NCI-H2107 treated with DMSO at 0.1 percent for 48 hours (cell line): ENCODE measurements at regions not wholly inside any gene's neighbourhood (a gene's known extent, or its start where the extent isn't known, plus 50 kb on each side); places are given as distances from the start of the nearest gene placed in this dataset.
A peak's percentile ranks its signal among the peaks of the same experiment; 100 is the strongest.

Source experiments
- DNase-seq: peaks from one replicate; lab custom pipeline; 2025; ENCODE audit not compliant: unreplicated experiment; lab: John Stamatoyannopoulos, UW

DNA sequence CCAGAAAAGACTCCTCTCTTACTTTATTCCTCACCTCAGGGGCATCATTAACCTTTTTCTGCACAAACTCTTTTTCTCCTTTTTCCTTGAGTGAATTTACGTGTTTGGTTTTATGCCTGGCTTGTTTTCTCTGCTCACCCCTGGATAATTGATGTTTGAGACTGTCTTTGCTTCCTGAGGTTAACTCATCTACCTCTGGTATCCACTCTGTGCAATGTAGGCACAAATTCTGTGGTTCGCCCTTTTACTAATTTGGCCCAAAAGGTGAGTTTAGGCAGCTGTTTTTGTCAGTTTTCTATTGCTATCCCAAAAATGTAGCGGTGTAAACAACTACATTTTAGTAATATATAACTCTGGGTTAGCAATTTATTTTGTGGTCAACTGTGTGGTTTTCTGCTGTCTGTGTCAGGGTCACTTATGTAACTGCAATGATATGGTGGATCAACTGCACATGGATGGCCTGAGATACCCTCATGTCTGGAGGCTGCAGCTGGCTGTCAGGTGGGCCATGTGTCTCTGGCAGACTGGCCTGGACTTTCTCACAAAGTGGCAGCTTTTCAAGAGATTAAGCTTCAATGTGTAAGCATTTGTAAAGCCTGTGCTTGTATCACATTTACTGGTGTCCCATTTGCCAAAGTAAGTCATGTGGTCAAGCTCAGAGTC, 329.7 kb downstream of the FSIP2 start:
- DNase-seq, result no peak

DNA sequence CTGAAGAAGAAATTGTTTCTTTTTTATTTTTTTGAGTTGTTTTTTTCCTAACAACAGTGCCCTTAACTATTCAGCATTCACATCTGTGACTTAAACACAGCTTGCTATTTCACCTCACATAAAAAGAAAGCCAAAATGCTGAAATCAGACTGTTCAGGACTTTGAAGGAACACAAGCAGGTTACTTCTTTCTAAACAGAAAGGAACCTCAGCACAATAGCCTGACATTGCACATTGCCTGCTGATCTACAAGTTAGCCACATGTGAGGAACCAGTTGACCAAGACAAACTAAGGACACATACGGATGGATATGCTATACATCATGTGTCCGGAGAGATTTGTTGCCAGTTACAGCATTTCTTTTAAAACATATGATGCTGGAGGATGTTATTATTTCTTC, 331.1 kb downstream of the FSIP2 start:
- no peak for DNase-seq

DNA sequence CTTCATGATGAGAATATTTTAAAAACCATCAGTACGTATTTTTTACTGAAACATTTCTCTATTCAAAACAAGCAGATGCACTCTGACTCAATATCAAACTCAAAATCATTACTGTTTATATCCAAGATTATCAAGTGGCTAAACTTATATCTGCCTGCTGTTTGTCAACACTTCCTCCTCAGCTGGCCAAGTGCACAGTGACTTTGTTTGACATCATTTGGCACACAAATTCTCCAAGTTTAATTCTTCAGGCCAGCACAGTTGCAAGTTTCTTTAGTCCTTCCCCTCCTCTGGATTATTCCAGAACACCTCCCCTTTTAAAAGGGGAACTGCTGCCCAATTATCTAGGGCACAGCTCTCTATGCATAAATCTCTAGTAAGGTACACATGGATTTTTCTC, 346.6 kb downstream of the FSIP2 start:
- no peak for DNase-seq

DNA sequence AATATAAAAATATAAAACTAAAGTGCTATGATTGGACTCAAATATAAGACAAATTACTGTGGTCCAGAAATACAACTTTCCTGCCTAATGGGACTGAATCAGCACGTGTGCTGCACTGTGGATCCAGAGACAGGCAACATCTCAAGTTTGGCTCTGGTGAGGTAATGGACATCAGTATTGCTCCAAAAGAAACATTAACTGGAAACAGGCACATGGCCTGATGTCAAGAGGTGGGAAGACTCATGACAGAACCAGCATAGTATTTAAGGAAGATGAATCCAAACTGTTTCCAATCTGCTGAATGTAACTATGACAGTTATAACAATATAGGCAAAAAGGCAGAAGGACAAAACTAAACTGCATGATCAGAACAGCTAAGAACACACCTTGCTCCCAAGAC, 354.6 kb downstream of the FSIP2 start:
- no peak for DNase-seq

DNA sequence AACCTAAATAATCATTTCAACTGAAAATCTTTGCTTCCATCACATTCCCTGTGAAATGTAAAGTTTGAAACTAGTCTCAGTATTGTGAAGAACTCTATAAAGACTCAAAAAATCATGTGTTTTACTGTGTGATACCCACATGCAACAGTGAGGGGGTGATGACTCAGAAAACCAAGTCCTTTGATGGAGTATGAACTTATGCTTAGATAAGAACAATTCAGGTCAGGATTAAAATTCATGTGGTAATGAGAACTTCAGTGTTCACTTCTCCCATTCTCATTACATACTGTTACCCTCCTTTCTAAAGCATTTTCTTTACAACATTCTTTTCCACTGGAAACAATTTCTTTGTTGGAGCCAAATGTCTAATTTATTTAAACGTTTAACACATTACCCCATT, 360.2 kb downstream of the FSIP2 start:
- no peak for DNase-seq

DNA sequence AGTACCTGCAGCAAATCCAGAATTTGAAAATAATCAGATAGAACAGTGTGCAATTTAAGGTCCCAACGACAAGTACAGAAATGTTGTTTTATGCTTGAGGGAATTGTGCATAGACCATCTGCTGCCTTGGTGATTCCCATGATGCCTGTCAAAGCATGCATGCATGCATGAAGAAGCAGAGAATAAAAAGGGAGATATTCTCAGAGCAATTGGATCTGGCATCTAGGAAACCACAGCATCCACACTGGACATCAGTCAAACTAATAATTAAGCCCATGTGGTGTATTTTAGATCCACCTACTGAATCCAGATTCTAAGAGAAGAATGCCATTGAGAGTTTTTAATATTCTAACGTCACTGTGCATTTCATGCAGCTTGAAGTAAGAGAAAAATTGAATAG, 361.2 kb downstream of the FSIP2 start:
- no peak for DNase-seq

DNA sequence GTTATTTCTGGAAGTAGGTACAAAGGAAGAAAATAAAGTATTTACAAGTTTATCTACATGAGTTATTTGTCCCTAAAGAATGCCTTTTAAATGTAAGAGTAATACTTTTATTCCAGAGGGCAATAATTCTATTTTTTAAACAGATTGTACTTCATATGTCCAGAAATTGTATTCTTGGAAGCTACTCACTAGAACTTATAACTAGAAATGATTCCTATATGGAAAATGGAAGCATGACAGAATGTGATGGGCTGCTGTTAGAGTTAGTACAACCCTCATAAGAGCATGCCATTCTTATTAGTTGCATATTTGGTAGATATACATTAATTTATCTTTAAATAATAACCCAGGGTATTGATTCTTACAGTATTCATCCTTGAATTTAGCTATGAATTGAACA, 362.0 kb downstream of the FSIP2 start:
- no peak for DNase-seq

GRCh38 chr2:186101616-186102015, 363.0 kb downstream of the FSIP2 start:
- DNase-seq, result no peak

- DNase-seq, result no peak
Observed at GRCh38 chr2:186103276-186103675, 364.7 kb downstream of the FSIP2 start.

DNA sequence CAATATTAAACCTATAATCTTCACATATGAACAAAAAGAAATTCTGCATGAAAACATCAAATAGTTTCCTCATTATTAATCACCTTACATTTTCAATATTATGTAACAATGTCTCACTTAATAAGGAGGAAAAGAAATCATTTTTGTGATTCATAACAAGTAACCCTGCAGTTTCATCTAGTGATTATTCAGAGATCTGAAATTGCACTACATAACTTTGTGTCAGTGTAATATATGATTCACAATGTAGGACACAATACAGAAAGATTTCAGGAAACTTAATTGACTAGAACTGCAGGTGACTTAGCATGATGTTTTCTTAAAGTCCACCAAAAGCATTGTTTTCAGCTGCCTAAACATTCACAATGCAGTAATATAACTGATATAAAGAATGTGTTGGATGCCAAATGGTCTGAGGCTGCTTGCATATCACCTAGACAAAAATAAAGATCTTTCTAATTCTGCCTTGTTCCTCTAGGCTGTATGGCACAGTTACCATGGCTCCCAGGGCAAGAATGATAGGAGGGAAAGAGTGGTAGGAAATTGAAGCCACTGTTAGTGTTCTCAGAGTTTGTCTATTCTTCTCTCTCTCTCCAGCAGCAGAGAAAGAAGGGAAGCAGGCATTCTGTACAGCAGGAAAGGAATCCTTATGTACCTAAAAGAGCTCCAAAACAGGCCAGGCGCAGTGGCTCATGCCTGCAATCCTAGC, 366.6 kb downstream of the FSIP2 start:
- DNase-seq, result no peak

DNA sequence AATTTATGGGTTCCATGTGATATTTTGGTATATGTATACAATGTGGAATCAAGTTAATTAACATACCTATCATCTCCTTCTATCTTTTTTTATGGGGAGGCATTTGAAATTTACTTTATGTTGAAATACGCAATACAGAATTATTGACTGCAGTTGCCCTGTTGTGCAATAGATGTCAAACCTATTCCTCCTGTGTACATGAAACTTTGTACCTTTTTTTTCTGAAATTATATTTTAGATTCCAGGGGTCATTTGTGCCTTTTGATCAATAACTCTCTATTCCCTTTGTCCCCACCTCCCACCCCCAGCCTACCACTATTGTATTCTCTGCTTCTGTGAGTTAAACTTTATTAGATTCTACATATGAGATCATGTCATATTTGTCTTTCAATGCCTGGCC, 369.9 kb downstream of the FSIP2 start:
- DNase-seq, result no peak

DNA sequence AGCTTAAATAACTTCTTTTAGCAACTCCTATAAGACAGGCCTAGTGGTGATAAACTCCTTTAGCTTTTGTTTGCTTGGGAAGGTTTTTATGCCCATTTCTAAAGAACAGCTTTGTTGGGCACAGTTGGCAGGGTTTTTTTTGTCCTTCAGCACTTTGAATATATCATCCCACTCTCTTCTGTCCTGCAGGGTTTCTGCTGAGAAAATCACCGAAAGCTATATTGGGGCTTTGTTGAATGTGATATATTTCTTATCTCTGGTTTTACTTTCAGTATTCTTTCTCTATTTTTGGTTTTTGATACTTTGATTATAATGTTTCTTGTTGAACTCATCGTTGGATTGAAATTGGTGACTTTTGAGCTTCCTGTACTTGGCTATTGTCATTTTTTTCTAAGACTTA, 372.8 kb upstream of the ZC3H15 start:
- no peak for DNase-seq

GRCh38 chr2:186125156-186125555, 360.9 kb upstream of the ZC3H15 start:
- DNase-seq, result no peak

DNA sequence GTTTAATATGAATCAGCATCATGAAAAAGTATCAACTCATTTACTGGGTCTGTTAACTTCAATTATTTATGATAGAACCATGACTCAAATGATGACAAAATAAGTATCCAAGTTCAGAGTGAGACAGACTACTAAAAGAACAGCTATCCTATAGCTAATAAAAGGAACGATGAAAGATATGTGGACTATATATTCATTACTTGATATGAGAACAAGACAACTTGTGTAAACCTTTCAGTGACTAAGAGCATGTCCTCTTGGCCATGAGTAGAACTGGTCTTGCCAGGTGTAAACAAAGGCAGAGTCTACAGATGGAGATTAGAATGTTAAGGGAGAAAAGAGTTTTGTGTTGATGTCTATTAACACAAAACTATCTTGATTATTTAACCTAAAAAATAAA, 360.4 kb upstream of the ZC3H15 start:
- no peak for DNase-seq

- DNase-seq, result no peak
Observed at GRCh38 chr2:186126181-186126580, 359.9 kb upstream of the ZC3H15 start.

- peak; percentile 90 for DNase-seq
Observed at GRCh38 chr2:186129767-186130581, 356.1 kb upstream of the ZC3H15 start.

GRCh38 chr2:186130748-186131641, 355.1 kb upstream of the ZC3H15 start:
- DNase-seq, result peak; percentile 31

- no peak for DNase-seq
Observed at GRCh38 chr2:186135686-186136085, 350.4 kb upstream of the ZC3H15 start.

DNA sequence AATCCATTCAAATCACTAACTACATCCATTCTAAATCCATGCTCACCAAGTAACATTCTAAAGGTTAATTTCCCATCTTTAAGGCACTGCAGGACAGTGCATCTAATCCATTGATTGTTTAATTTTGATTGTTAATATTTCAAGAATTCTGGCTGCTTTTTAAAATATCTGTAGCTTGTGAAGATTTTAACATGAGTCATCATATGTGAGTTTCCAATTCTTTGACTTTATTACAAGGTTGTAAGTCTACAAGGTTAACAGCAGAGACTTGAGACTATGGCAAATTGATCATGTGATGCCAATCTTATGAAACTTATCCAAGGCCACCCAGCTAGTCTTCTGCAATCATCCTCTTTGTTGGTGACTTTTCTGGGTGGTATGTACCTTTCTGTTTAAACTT, 349.2 kb upstream of the ZC3H15 start:
- DNase-seq, result no peak

- DNase-seq, result no peak
Observed at GRCh38 chr2:186138845-186139244, 347.2 kb upstream of the ZC3H15 start.

- no peak for DNase-seq
Observed at GRCh38 chr2:186159101-186159500, 327.0 kb upstream of the ZC3H15 start.
